ENCODE measurements at regions not wholly inside any gene's neighbourhood (a gene's known extent, or its start where the extent isn't known, plus 50 kb on each side); places are given as distances from the start of the nearest gene placed in this dataset.

GRCh38 chr2:129895061-129895460 lies 84.4 kb upstream of the RAB6C start:
- no peak overlapping the region for H3K4me3 ChIP-seq (replicated peaks; ENCODE audit: low read depth, low read length)
- no peak for DNase-seq (ENCODE audit: low read depth)
- no peak for TF ChIP-seq CTCF (IDR thresholded peaks at IDR 0.05; ENCODE audit: low read length, missing control alignments)

GRCh38 chr2:129895526-129896082 lies 83.9 kb upstream of the RAB6C start:
- TF ChIP-seq CTCF (IDR thresholded peaks at IDR 0.05; ENCODE audit: low read length, missing control alignments): no peak
- DNase-seq (ENCODE audit: low read depth): no peak
- no peak overlapping the region for H3K4me3 ChIP-seq (replicated peaks; ENCODE audit: low read depth, low read length)

- no peak for DNase-seq (ENCODE audit: low read depth)
- no peak for TF ChIP-seq CTCF (IDR thresholded peaks at IDR 0.05; ENCODE audit: low read length, missing control alignments)
- H3K4me3 ChIP-seq (replicated peaks; ENCODE audit: low read depth, low read length): no peak overlapping the region
Measured at GRCh38 chr2:129896226-129897100, 83.0 kb upstream of the RAB6C start.

GRCh38 chr2:129901754-129902415 lies 77.6 kb upstream of the RAB6C start:
- TF ChIP-seq CTCF (IDR thresholded peaks at IDR 0.05; ENCODE audit: low read length, missing control alignments): no peak
- no peak for DNase-seq (ENCODE audit: low read depth)
- no peak overlapping the region for H3K4me3 ChIP-seq (replicated peaks; ENCODE audit: low read depth, low read length)

- H3K4me3 ChIP-seq (replicated peaks; ENCODE audit: low read depth, low read length): no peak overlapping the region
- no peak for TF ChIP-seq CTCF (IDR thresholded peaks at IDR 0.05; ENCODE audit: low read length, missing control alignments)
- DNase-seq (ENCODE audit: low read depth): no peak
Measured at GRCh38 chr2:129902731-129903585, 76.5 kb upstream of the RAB6C start.

- H3K4me3 ChIP-seq (replicated peaks; ENCODE audit: low read depth, low read length): no peak overlapping the region
- DNase-seq (ENCODE audit: low read depth): no peak
- TF ChIP-seq CTCF (IDR thresholded peaks at IDR 0.05; ENCODE audit: low read length, missing control alignments): no peak
Measured at GRCh38 chr2:129903586-129904425, 75.7 kb upstream of the RAB6C start.
